H1 (cell line): ENCODE measurements at regions not wholly inside any gene's neighbourhood (a gene's known extent, or its start where the extent isn't known, plus 50 kb on each side); places are given as distances from the start of the nearest gene placed in this dataset.

Experiments used
- ASH2L ChIP-seq: fragments of 200-600, 300-600 bp; sonication (generic); IDR thresholded peaks from one replicate; pipeline ENCODE4 v1.7.1; 2017; ENCODE audit warnings: low read length
- ATF2 ChIP-seq: IDR thresholded peaks from 2 replicates; pipeline ENCODE4 v1.6.1; 2012; ENCODE audit warnings: low read length, inconsistent platforms
- BACH1 ChIP-seq: IDR thresholded peaks from 2 replicates; pipeline ENCODE4 v1.6.1; 2012; ENCODE audit warnings: low read length, improper control_type of control experiment
- JUND ChIP-seq: IDR thresholded peaks from 2 replicates; pipeline ENCODE4 v1.6.1; 2011; ENCODE audit warnings: mild to moderate bottlenecking, improper control_type of control experiment, low read length
- PHF8 ChIP-seq: fragments of 200-600 bp; sonication (generic); conservative IDR thresholded peaks from 2 replicates; pipeline ENCODE4 v1.7.1; 2012; ENCODE audit warnings: low read depth, mild to moderate bottlenecking, inconsistent platforms, low read length, moderate library complexity
- SP2 ChIP-seq: IDR thresholded peaks from 2 replicates; pipeline ENCODE4 v1.6.1; 2012; ENCODE audit warnings: mild to moderate bottlenecking, low read length, inconsistent platforms
- TBP ChIP-seq: IDR thresholded peaks from 2 replicates; pipeline ENCODE4 v1.6.1; 2011; ENCODE audit warnings: low read depth, low read length, improper control_type of control experiment
- TF ChIP-seq, protein P1 (sequence below), 3 experiments: IDR thresholded peaks; 1 replicate in 2 of 3; 2 replicates in 1 of 3; pipeline versions ENCODE4 v1.5.1 to v1.6.1; 2011; ENCODE audit warnings: low read length in 3 of 3, mild to moderate bottlenecking in 3 of 3, inconsistent platforms in 2 of 3, low read depth in 1 of 3, moderate library complexity in 1 of 3; ENCODE audit not compliant: insufficient read depth in 1 of 3; ENCODE audit errors: control extremely low read depth in 1 of 3

GRCh38 chr5:104512063-104512825 lies 949.7 kb upstream of the NUDT12 start (continued):
- TF ChIP-seq, protein P1, sequence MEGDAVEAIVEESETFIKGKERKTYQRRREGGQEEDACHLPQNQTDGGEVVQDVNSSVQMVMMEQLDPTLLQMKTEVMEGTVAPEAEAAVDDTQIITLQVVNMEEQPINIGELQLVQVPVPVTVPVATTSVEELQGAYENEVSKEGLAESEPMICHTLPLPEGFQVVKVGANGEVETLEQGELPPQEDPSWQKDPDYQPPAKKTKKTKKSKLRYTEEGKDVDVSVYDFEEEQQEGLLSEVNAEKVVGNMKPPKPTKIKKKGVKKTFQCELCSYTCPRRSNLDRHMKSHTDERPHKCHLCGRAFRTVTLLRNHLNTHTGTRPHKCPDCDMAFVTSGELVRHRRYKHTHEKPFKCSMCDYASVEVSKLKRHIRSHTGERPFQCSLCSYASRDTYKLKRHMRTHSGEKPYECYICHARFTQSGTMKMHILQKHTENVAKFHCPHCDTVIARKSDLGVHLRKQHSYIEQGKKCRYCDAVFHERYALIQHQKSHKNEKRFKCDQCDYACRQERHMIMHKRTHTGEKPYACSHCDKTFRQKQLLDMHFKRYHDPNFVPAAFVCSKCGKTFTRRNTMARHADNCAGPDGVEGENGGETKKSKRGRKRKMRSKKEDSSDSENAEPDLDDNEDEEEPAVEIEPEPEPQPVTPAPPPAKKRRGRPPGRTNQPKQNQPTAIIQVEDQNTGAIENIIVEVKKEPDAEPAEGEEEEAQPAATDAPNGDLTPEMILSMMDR (IDR thresholded peaks at IDR 0.05; ENCODE audit: control extremely low read depth in 1 of 3, insufficient read depth in 1 of 3, low read depth in 1 of 3, low read length in 3 of 3): no peak
- no peak for TF ChIP-seq TBP
- no peak for TF ChIP-seq BACH1
- TF ChIP-seq ASH2L: no peak
- no peak for TF ChIP-seq JUND
- no peak for TF ChIP-seq SP2
- no peak for TF ChIP-seq ATF2
- TF ChIP-seq PHF8: no peak
- TF ChIP-seq, all 59 proteins: peak for 0
